KOPT-K1 (cell line): ENCODE measurements at regions not wholly inside any gene's neighbourhood (a gene's known extent, or its start where the extent isn't known, plus 50 kb on each side); places are given as distances from the start of the nearest gene placed in this dataset.

ENCODE experiments used
- H3K27ac ChIP-seq: fragments of 200-600 bp; sonication (generic); 2 replicates; pipeline ENCODE4 v1.5.1; 2016; ENCODE audit warnings: antibody characterized with exemption, mild to moderate bottlenecking, low read depth, low read length; ENCODE audit not compliant: poor library complexity, severe bottlenecking
- H3K36me3 ChIP-seq: fragments of 200-600 bp; sonication (generic); 2 replicates; pipeline ENCODE4 v1.5.1; 2017; ENCODE audit warnings: antibody characterized with exemption, mild to moderate bottlenecking, low read length, moderate library complexity; ENCODE audit not compliant: insufficient read depth
- H3K9me3 ChIP-seq: fragments of 200-600 bp; sonication (generic); 2 replicates; pipeline ENCODE4 v1.5.1; 2017; ENCODE audit warnings: antibody characterized with exemption, low read length, mild to moderate bottlenecking; ENCODE audit not compliant: insufficient read depth, poor library complexity, severe bottlenecking

DNA sequence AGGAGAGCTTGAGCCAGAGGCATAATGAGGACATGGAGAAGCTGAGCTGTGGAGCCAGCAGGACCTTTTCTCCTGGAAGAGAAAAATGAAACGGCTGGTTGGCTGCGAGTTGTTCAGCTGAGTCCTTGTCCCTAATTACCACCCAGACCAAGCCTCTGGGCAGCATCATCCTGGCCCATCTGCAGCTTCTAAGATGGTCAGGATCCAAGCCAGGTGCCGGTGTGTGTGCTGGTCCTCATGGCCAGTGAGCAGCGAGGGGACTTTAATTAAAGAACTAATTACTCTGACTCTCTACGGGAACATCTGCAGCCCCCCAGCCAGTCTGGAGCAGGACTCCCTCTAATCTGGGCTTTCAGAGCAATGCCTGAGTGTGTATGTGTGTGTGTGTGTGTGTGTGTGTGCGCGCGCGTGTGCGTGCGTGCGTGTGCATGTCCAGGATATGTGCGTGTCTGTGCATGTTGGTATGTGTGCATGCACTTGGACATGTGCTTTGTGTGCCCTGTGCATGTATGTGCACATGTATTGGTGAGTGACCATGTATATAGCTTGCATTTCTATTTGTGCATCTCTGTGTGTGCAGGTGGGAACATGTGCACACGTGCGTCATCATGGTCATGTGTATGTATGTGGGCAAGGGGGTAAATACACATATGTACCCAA is 173.9 kb downstream of the DHX35 start:
- Histone ChIP-seq H3K9me3 (no peaks in the 10 kb centered on the region), H3K36me3 (no peaks in the 10 kb centered on the region), H3K27ac (no peak overlapping the region)

DNA sequence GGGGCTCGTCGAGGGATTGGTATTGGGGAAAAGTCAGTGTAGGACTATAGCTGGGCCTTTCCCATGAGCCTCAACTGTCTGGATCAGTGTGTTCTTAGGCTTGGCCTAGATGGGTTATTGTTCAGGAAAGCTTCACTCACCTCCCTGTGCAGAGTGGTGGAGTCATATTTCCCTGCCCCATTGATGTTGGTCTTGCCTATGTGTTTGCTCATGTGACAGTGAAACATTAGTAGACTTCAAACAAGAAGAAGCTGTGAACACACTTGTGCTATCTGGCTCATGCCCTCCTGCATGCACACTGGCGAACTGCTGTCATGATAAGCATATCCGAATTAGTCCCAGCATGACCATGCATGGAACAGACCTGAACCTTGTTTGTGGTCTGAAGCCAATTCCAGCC is 171.1 kb downstream of the DHX35 start:
- Histone ChIP-seq H3K36me3 (no peaks in the 10 kb centered on the region), H3K9me3 (no peaks in the 10 kb centered on the region), H3K27ac (no peak overlapping the region)

DNA sequence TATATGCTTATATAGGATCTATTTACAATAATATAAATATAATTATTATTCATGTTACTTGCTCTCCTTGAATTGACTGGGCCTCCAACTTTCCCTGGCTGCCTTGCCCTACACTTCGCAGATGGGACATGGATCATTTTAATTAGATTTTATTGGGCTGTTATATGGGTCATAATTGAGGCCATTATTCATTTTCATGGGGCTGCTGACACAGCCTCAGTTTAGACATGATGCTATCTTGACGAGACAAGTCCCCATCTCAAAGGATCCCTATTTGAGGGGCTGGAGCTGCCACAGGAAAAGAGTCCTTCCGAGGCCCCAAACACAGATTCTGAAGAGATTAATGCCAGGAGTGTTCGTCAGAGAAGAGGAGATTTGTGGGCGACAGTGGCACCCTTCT is 170.4 kb downstream of the DHX35 start:
- Histone ChIP-seq H3K9me3 (no peaks in the 10 kb centered on the region), H3K27ac (no peak overlapping the region)

DNA sequence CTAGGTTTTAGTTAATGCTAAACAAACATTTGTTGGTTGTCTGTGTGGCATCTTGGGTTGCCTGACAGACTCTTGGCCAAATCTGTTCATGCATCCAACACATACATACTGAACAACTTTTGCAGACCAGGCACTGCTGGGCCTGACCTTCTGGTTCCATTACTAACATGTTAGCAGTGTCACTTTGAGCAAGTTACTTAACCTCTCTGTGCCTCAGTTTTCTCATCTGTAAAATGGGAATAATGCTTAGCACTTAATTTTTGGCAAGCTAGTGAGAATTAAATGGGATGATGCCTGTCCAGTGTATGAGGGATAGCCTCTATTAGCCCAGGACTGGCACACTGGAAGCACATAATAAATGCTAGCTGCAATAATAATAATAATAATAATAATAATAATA is 169.9 kb downstream of the DHX35 start:
- Histone ChIP-seq H3K9me3 (no peaks in the 10 kb centered on the region), H3K27ac (no peak overlapping the region)

More for the DNA sequence above, 170.4 kb downstream of the DHX35 start:
- no peaks in the 10 kb centered on the region for H3K36me3 ChIP-seq

DNA sequence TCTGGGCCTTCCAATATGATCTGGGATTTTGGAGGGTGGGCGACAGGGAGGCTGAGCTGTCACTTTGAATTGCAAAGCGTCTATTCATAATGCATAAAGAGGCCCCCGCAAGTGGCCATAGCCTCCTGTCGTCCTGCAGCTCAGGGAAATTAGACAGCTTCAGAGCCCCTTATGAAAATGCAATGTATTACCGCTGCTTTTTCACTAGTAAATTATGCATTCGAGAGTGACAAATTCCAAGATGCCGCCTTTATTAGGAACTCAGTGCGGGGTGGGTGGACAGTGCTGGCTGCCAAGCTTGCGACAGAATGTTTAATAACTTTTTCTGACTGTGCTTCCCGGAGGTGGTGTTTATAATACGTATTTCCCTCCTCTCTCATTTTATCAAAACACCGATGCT is 168.5 kb downstream of the DHX35 start:
- Histone ChIP-seq H3K36me3 (no peaks in the 10 kb centered on the region), H3K9me3 (no peaks in the 10 kb centered on the region), H3K27ac (no peak overlapping the region)

More for the DNA sequence above, 169.9 kb downstream of the DHX35 start:
- no peaks in the 10 kb centered on the region for H3K36me3 ChIP-seq

DNA sequence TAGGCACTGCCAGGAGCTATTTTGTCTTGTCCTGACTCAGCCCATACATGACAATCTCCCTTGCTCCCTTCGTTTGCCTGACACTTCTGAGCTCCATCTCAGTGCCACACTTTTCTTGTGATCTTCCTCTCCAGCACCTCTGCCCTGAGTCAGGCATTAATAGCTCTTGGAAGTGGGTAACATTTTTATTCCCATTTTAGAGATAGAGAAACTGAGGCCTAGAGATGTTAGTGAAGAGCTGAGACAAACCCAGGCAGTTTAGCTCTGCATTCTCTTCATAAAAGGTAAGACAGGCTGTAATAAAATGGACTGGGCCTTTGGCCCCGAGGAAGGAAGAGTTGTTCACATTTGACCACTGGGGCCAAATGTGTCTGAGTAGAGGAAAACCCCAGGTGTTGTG is 167.4 kb downstream of the DHX35 start:
- Histone ChIP-seq H3K27ac (no peak overlapping the region), H3K36me3 (no peaks in the 10 kb centered on the region), H3K9me3 (no peaks in the 10 kb centered on the region)

DNA sequence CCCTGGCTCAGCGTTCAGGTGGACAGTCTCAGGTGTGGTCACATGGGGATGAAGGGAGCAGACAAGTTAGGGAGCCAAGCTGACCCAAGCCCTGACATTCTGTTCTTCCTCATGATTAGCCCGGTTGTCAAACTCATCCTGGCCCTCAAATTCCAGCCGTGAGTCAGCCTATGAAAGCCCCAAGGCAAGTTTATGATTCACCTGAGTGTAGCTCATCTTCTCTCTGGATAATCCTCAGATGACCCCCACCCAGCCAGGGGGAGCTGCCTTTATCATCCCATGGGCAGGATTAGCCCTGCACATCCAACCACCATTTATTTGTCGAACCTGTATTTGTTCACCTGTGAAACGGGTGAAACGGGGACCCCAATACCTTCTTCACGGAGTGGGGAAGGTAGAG is 161.9 kb downstream of the DHX35 start:
- no peaks in the 10 kb centered on the region for H3K36me3 ChIP-seq
- H3K9me3 ChIP-seq, result no peaks in the 10 kb centered on the region
- no peak overlapping the region for H3K27ac ChIP-seq

DNA sequence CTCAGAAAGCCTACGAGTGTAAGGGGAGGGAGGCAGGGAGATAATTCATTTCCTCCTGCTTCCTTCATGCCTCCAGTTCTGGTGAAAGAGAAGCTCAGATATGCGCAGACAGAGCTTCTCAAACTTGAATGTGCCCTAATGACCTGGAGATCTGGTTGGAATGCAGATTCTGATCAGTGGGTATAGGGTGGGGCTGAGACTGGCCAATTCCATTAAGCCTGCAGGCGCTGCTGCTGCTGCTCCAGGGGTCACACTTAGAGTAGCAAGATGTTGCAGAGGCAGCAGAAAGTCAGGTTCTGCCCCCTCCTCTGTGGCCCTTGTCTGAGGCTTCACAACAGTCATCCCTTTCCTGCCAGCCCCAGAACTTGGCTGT is 161.0 kb downstream of the DHX35 start:
- Histone ChIP-seq H3K36me3 (no peaks in the 10 kb centered on the region), H3K27ac (no peak overlapping the region), H3K9me3 (no peaks in the 10 kb centered on the region)

DNA sequence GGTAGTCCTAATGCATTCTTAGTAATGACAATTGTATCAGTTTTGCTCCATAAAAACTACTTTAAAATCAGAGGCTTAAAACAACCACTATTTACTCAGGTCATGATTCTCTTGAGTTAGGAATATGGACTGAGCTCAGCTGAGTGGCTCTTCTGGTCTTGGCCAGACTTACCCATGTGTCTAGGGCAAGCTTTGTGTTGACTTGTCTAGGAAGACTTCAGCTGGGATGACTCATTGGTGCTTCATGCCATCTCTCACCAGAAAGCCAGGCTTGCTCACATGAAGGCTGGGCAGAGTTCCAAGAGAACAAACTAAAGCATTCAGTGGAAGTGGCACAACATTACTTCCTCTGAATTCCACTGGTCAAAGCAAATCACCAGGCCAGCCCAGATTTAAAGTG is 155.3 kb downstream of the DHX35 start:
- H3K27ac ChIP-seq, result no peak overlapping the region
- no peaks in the 10 kb centered on the region for H3K36me3 ChIP-seq
- no peaks in the 10 kb centered on the region for H3K9me3 ChIP-seq

DNA sequence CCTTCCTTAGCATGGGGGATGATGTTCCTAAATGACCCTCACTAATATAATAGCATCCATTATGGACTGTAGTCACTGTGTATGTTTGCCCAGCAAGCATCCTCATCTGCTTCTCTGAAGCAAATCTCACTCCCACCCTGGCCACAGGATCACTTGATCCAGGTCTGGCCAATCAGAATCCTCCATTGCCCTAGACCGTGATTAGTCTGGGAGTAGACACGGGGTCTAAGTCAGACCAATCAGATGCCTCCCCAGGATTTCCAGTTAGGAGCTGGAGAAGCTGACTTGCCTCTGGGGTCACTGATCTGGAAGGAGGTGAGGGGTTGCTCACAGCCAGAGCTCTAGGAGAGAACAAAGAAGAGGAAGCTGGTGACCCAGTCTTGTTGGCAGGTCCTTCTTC is 153.9 kb downstream of the DHX35 start:
- Histone ChIP-seq H3K36me3 (no peaks in the 10 kb centered on the region), H3K27ac (no peak overlapping the region), H3K9me3 (no peaks in the 10 kb centered on the region)

DNA sequence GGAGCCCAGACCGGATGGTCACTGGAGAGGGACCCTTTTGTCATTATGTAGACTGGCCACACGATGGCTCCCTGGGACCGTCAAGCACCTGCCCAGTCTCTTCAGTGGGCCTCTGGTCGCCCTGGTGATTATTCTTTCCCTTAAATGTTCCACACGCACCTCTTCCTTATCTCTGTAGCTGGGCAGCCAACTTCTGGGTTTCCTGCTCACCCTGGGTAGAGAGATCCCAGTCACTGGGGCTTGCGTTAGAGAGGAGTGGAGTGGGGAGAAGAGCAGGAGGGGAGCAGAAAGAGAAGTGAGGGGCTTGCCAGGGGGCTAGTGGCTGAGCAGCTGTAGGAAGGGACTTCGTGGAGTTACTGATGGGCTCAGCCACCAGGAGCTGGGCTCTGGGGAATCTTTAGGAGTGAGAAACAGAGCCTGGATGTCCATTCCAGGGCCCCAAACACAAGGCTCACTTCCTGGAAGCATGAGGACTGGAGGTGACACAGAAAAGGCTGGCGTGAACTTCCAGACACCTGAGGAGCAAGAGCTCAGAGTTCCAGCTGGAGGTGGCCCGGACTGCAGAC is 150.1 kb downstream of the DHX35 start:
- H3K27ac ChIP-seq, result no peak overlapping the region

DNA sequence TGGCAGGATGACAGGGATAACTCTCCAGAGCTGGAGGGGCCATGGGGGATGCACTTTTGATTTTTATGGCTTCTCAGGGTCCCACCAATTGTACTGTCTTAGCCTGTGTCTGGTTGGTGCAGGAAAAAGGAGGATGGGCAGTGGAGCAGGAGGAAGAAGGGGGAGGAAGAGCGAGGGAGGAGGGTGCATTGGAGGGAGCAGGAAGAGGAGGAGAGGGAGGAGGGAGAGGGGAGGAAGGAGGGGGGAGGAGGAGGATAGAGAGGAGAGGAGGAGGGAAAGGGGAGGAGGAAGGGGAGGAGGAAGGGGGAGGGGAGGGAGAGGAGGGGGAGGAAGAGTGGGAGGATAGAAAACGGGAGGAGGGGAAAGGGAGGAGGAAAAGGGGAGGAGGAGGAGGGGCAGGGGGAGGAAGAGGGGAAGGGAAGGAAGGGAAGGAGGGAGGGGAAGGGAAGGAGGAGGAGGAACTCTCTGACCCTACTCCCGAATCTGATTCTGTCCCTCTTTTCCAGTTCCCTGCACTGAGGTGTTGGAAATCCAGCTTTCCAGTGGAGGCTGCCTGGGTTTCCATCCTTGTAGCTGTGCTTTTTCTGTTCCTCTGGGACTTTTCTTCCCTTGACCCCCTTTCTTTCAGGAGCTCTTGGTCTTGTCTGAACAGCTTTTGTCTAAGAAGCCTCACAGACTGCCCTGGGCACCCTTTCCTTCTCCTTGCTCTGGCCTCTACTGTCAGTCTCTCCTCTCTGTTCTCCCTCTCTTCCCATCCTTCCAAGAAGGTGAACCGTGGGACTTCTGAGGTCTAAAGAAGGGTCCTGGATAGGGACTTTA is 149.4 kb downstream of the DHX35 start:
- H3K36me3 ChIP-seq, result no peaks in the 10 kb centered on the region
- no peaks in the 10 kb centered on the region for H3K9me3 ChIP-seq
- H3K27ac ChIP-seq, result no peak overlapping the region

More for the DNA sequence above, 150.1 kb downstream of the DHX35 start:
- no peaks in the 10 kb centered on the region for H3K9me3 ChIP-seq
- H3K36me3 ChIP-seq, result no peaks in the 10 kb centered on the region

DNA sequence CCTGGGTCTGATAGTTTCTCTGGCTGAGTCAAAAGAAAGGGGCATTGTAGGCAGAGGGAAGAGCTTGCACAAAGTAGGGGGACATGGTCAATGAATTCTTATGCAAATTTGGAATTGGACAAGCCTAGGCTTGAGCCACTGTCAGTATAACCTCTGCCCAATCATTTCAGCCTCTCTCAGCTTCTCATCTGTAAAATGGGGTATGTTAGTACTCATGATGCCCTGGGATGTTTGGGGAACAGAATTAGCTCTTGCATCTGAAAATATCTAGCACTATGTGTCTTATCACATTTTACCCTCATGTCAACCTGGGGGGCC is 148.6 kb downstream of the DHX35 start:
- Histone ChIP-seq H3K9me3 (no peaks in the 10 kb centered on the region), H3K36me3 (no peaks in the 10 kb centered on the region), H3K27ac (no peak overlapping the region)

DNA sequence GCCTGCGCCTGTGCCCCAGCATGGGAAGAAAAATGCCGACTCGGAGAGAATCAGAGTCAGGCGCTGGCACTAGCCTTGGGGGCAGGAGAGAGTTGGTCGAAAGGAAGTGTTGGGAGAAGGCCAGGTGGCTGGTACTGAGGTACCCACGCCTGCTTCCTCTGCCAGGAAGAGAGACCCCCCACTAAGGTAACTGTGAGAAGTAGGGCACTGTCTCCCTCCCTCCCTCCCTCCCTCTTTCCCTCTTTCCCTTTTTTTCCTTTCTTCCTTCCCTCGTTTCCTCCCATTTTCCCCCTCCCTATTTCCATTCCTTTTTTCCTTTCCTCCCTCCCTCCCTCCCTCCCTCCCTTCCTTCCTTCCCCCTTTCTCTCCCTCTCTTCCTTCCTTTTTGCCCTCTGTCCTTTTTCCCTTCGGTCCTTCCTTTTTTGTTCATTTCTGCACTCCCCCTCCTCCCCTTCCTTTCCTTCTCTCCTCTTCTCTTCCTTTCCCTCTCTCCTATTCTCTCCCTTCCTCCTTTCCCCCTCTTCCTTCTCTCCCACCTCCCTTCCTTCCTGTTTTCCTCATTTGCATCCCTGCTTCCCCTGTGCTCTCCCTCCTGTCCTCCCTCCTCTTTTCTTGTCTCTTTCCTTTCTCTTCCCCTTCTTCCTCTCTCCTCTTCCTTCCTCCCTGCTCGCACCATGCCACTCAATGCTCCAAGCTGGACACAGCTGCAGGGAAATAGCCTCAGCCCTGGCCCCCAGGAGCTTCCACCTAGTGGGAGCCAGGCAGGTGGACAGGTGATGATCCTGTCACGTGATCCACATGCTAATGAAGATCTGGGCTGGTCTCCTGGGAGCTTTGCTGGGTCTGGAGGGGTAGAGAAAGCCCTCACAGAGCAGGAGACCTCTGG is 148.0 kb downstream of the DHX35 start:
- Histone ChIP-seq H3K9me3 (no peaks in the 10 kb centered on the region), H3K27ac (no peak overlapping the region), H3K36me3 (no peaks in the 10 kb centered on the region)

DNA sequence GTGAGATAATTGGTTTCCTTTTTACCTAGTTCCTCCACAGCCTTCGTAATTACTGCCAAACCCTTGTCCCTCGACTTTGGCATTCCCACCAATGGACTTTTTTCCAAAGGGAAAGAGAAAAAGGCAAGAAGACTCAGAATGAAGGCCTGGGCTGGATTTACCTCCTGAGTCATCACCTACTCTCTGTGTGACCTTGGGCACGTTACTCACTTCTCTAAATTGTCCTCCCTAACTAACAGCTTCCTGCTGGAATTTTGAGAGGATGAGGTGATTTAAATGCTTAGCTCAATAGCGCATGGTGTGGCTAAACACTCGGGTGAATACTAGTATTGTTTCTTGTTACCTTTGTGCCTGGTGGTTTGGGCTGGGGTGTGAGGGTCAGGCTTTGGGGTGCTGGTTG is 146.6 kb downstream of the DHX35 start:
- H3K36me3 ChIP-seq, result no peaks in the 10 kb centered on the region
- H3K9me3 ChIP-seq, result no peaks in the 10 kb centered on the region
- H3K27ac ChIP-seq, result no peak overlapping the region
